ENCODE measurements at regions not wholly inside any gene's neighbourhood (a gene's known extent, or its start where the extent isn't known, plus 50 kb on each side); places are given as distances from the start of the nearest gene placed in this dataset.
A peak's percentile ranks its signal among the peaks of the same experiment; 100 is the strongest.

DNA sequence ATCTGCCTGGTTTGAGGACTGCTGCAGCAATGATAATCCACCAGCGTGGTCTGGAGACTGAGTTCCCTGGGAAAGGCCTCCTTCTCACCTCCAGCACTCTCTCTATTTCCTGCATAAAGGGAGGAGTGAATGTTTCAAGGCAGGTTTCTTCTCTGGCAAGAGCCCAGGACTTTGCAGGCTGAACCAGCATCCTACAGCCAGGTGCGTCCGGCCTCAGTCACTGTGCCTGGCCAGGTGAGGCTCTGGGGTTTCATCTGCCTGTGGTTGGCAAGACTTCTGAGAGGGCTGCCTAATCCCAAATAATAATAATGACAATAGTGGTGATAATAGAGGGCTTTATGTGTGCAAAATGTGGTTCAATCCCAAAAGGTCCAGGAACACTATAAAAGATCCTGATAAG is 269.0 kb upstream of the TBC1D5 start:
- ChIA-PET POLR2A (no interaction called here), CTCF (no interaction called here)
- DNase-seq (ENCODE audit: low read depth): no peak
- Histone ChIP-seq H3K36me3 (ENCODE audit: control insufficient read depth, insufficient read depth, low read length) (no peaks in the 10 kb centered on the region), H3K27me3 (ENCODE audit: control insufficient read depth, insufficient read depth, low read length) (no peaks in the 10 kb centered on the region), H3K4me3 (ENCODE audit: low read depth, low read length) (no peak overlapping the region)
- TF ChIP-seq, protein P1, sequence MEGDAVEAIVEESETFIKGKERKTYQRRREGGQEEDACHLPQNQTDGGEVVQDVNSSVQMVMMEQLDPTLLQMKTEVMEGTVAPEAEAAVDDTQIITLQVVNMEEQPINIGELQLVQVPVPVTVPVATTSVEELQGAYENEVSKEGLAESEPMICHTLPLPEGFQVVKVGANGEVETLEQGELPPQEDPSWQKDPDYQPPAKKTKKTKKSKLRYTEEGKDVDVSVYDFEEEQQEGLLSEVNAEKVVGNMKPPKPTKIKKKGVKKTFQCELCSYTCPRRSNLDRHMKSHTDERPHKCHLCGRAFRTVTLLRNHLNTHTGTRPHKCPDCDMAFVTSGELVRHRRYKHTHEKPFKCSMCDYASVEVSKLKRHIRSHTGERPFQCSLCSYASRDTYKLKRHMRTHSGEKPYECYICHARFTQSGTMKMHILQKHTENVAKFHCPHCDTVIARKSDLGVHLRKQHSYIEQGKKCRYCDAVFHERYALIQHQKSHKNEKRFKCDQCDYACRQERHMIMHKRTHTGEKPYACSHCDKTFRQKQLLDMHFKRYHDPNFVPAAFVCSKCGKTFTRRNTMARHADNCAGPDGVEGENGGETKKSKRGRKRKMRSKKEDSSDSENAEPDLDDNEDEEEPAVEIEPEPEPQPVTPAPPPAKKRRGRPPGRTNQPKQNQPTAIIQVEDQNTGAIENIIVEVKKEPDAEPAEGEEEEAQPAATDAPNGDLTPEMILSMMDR (IDR thresholded peaks at IDR 0.05; ENCODE audit: insufficient read depth, low read depth, low read length): no peak

- POLR2A ChIA-PET: no interaction called here
- no peak overlapping the region for H3K4me3 ChIP-seq (ENCODE audit: low read depth, low read length)
- no peaks in the 10 kb centered on the region for H3K27me3 ChIP-seq (ENCODE audit: control insufficient read depth, insufficient read depth, low read length)
- CTCF ChIA-PET: interaction anchor here (0.7 kb wide), 1 partner anchor 13 kb away, joined by 3 read pairs; no protein-coding TSS in a partner anchor
- H3K36me3 ChIP-seq (ENCODE audit: control insufficient read depth, insufficient read depth, low read length): no peaks in the 10 kb centered on the region
- TF ChIP-seq, protein P1 (IDR thresholded peaks at IDR 0.05; ENCODE audit: insufficient read depth, low read depth, low read length): no peak
- DNase-seq (ENCODE audit: low read depth): no peak
Observed at GRCh38 chr3:18010001-18010400, 267.6 kb upstream of the TBC1D5 start.

- Histone ChIP-seq H3K4me3 (ENCODE audit: low read depth, low read length) (no peak overlapping the region), H3K27me3 (ENCODE audit: control insufficient read depth, insufficient read depth, low read length) (no peaks in the 10 kb centered on the region), H3K36me3 (ENCODE audit: control insufficient read depth, insufficient read depth, low read length) (no peaks in the 10 kb centered on the region)
- POLR2A ChIA-PET: no interaction called here
- TF ChIP-seq, protein P1 (IDR thresholded peaks at IDR 0.05; ENCODE audit: insufficient read depth, low read depth, low read length): no peak
- CTCF ChIA-PET: interaction anchor here (0.6 kb wide), 1 partner anchor 96 kb away, joined by 3 read pairs; no protein-coding TSS in a partner anchor
- no peak for DNase-seq (ENCODE audit: low read depth)
Observed at GRCh38 chr3:18008706-18009368, 266.4 kb upstream of the TBC1D5 start.

- ChIA-PET CTCF (interaction anchor here (0.6 to 1.1 kb wide), 2 partner anchors 15 to 97 kb away, joined by 3 read pairs; no protein-coding TSS in a partner anchor), POLR2A (no interaction called here)
- Histone ChIP-seq H3K36me3 (ENCODE audit: control insufficient read depth, insufficient read depth, low read length) (no peaks in the 10 kb centered on the region), H3K4me3 (ENCODE audit: low read depth, low read length) (no peak overlapping the region), H3K27me3 (ENCODE audit: control insufficient read depth, insufficient read depth, low read length) (no peaks in the 10 kb centered on the region)
- TF ChIP-seq, protein P1 (IDR thresholded peaks at IDR 0.05; ENCODE audit: insufficient read depth, low read depth, low read length): no peak
- peak; percentile 9 for DNase-seq (ENCODE audit: low read depth)
Observed at GRCh38 chr3:18007980-18008379, 265.5 kb upstream of the TBC1D5 start.

DNA sequence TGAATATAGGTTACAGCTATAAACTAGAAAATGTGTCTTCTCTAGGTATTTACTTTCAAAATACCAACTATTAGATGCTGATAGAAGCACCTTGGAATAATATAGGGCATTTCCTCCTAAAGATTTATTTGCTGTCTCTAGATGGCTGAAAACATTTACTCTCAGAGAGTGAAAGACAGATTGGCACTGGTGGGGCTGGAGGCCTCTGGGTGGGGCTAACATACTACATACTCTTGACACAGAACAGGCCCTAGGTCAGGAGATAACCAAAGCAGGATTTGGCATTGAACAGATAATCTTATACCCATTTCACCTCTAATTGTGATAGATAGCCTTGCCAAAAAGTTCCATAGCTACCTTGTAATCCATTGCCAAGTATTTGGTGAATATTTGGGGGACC is 253.3 kb upstream of the TBC1D5 start:
- DNase-seq (ENCODE audit: low read depth): no peak
- POLR2A ChIA-PET: no interaction called here
- Histone ChIP-seq H3K27me3 (ENCODE audit: control insufficient read depth, insufficient read depth, low read length) (no peaks in the 10 kb centered on the region), H3K36me3 (ENCODE audit: control insufficient read depth, insufficient read depth, low read length) (no peaks in the 10 kb centered on the region), H3K4me3 (ENCODE audit: low read depth, low read length) (no peak overlapping the region)
- CTCF ChIA-PET: interaction anchor here (0.6 kb wide), 1 partner anchor 21 kb away, joined by 3 read pairs; no protein-coding TSS in a partner anchor
- TF ChIP-seq, protein P1 (IDR thresholded peaks at IDR 0.05; ENCODE audit: insufficient read depth, low read depth, low read length): no peak

Measured in BJ (cell line).